ENCODE measurements at regions not wholly inside any gene's neighbourhood (a gene's known extent, or its start where the extent isn't known, plus 50 kb on each side); places are given as distances from the start of the nearest gene placed in this dataset.

- DNase-seq (ENCODE audit: low spot score), result no peak
These were observed 61.9 kb upstream of the PTPRZ1 start for GRCh38 chr7:121810831-121811672.

DNA sequence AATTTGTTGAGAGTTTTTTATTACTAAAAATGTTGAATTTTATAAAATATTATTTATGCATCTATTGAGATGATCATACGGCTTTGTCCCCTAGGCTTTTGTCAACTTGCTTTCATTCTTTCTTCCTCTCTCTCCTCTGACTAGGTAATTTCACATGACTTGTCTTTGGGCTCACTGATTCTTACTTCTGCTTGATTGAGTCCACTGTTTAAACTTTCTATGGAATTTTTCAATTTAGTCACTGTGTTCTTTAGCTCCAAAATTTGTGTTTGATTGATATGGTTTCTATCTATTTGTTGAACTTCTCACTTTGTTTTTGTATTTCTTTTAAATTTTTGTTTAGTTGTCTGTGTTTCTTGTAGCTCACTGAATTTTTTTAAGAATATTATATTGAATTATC is 65.9 kb upstream of the PTPRZ1 start:
- DNase-seq (ENCODE audit: low spot score), result no peak

- peak; percentile 35 for DNase-seq (ENCODE audit: low spot score)
These were observed 69.9 kb upstream of the PTPRZ1 start for GRCh38 chr7:121803039-121803438.

DNA sequence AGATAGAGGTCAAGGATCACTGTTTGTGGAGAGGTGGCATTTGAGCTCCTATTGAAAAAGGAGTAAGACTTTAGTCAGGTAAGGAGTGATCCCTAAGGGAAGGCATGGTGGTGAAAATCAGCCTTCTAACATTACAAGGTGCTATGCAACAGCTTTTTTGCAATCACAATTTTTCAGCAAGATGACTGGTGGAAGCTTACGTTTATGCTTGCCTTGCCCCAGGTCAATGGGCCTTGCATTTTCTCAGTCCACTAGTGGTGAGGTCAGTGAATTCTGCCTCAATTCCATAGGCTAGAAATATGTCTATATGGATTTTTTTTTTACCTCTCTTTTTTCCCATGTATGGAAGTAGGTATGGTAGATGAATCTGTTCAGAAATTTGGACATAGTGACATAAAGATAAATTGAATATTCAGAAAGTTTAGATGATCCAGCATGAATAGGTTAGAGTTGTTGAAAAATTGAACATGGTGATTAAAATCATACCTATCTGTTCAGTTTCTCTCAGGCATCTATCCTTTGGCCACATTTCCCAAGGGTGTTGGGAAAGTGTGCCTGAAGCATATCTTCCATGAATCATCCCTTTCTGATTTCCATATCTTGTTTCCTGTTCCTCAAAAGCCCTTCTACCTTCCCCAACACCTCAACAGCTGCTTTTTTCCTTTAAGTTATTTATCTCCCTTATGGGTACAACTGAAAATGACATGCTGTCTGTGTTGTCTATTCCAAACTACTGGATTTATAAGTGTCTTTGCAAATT is 71.9 kb upstream of the PTPRZ1 start:
- no peak for DNase-seq (ENCODE audit: low spot score)

GRCh38 chr7:121798896-121799295 is 74.1 kb upstream of the PTPRZ1 start:
- peak; percentile 7 for DNase-seq (ENCODE audit: low spot score)

GRCh38 chr7:121798453-121798840 is 74.5 kb upstream of the PTPRZ1 start:
- DNase-seq (ENCODE audit: low spot score), result no peak

- DNase-seq (ENCODE audit: low spot score), result peak; percentile 81
These were observed 75.1 kb upstream of the PTPRZ1 start for GRCh38 chr7:121797657-121798452.

- no peak for DNase-seq (ENCODE audit: low spot score)
These were observed 75.9 kb upstream of the PTPRZ1 start for GRCh38 chr7:121796936-121797656.

DNA sequence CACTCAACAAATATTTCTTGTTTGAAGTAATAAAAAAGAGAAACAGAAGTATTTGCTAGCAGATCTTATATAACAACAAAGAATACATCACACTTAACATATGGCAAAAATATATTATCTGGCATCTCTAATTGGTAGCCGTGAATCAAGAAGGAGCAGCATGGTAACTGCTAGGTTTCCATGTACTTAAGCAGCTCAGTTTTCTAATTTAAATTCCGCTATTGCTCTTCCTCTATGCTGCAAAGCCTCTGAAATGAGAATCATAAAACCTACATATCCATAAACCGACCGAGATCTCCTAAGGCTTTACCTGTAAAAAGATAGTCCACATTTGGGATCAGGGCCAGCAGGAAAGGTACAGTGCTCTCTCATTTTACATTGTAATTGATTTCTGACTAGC is 76.6 kb upstream of the PTPRZ1 start:
- DNase-seq (ENCODE audit: low spot score), result no peak

DNA sequence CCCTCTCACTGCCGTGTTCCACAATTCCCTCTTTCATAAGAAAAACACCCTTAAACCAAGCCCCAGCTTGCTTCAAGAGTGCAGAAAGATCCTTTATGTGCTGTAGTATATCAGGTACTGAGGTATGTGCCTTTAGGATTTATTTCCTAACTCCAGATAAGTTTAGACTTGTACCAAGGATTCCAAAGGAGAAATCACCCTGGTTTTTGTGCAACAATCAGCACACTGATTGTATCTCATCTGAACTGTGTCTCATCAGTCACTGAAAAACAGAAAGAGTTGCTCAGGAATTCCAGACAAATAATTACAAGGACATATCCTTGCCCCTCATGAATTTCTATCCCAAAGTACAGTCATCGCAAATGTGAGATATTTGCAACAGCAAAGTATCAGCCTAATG is 77.2 kb upstream of the PTPRZ1 start:
- DNase-seq (ENCODE audit: low spot score), result no peak

GRCh38 chr7:121793716-121794115 is 79.2 kb upstream of the PTPRZ1 start:
- no peak for DNase-seq (ENCODE audit: low spot score)

- no peak for DNase-seq (ENCODE audit: low spot score)
These were observed 95.3 kb upstream of the PTPRZ1 start for GRCh38 chr7:121777672-121778071.

DNA sequence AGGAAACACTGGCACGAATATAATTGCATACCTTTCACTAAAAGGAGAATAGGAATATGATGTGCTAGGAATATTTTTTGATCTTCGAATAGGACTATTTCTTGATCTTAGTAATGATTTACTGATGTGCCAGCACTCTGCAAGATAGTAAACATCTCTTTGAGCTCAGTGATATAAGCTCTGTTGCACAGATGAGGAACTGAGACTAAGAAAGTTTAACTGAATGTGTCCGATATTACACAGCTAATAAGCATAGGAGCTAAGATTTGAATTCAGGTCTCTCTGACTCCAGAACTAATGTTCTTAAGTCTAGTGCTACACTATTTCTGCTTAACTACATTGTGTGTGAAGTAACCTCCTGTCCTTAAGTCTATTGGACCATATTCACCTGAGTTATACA is 98.4 kb upstream of the PTPRZ1 start:
- DNase-seq (ENCODE audit: low spot score), result no peak

- no peak for DNase-seq (ENCODE audit: low spot score)
These were observed 106.3 kb upstream of the PTPRZ1 start for GRCh38 chr7:121766676-121767075.

GRCh38 chr7:121761399-121761798 is 111.6 kb upstream of the PTPRZ1 start:
- peak; percentile 9 for DNase-seq (ENCODE audit: low spot score)

DNA sequence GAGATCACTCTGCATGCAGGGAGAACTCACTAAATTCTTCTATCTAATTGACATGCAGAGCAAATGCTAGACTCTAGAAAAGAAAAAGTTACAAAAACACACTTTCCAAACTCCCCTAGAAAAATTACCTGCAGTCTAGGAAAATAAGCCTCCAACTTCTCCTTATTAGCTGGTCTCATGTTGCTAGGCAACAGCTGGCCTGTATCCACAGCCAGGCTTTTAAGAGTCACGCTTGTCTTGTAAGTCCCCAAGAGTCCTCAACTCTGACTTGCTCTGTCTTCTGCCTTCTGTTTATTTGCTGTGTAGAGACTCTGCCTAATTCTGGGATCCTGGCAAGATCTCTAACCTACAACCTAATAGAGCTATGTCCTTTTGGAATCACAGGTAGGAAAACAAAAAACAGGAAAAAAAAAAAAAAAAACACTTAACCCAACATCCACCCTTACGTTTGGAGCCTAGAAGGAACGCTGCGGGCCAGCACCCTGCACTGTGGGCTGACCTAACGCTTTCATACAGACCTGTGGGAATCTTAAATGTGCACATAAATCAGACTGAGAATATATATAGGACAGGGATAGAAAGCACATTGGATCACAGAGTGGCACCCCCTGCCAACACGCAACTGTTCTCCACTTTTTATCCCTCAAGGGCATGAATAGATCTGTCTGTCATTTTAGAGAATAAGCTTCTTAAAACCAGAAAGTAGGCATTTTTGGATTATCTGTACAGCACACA is 117.0 kb upstream of the PTPRZ1 start:
- DNase-seq (ENCODE audit: low spot score), result no peak

DNA sequence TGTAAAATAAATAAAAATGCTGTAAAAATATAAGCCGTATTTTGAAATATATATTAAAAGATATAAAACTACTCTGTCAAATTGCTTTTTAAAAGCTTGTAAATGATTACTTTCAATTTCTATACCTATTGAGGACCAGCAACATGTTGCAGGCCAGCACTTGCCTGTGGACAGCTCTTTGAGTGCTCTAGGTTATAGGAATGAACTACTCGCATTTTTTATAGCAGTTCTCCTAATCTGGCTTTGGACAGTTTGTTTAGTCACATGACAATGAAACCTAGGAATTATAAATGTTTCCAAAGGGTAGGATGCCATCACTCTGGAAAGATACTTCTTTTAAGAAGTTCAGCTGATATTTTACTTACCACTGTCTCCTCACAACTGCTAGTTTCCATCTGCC is 117.7 kb upstream of the PTPRZ1 start:
- no peak for DNase-seq (ENCODE audit: low spot score)

DNA sequence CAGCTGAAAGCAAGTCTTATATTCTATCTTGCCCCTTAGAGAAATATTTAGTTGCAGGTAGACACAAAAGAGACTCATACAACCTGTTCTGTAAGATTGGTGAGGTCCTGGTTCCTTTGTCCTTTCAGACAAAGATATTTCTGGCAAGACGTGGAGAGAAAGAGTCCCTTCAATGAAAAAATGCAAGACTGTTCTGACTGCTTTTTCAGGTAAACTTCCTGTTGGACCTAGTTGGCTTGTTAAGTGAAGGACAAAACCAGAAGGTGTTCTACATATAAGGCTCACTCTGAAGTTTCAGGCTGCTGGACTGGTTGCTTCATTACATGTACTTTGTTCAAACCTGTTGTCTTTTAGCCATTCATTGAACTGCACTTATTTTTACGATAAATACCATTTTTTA is 119.0 kb upstream of the PTPRZ1 start:
- no peak for DNase-seq (ENCODE audit: low spot score)

- peak; percentile 27 for DNase-seq (ENCODE audit: low spot score)
These were observed 120.3 kb upstream of the PTPRZ1 start for GRCh38 chr7:121752706-121753105.

DNA sequence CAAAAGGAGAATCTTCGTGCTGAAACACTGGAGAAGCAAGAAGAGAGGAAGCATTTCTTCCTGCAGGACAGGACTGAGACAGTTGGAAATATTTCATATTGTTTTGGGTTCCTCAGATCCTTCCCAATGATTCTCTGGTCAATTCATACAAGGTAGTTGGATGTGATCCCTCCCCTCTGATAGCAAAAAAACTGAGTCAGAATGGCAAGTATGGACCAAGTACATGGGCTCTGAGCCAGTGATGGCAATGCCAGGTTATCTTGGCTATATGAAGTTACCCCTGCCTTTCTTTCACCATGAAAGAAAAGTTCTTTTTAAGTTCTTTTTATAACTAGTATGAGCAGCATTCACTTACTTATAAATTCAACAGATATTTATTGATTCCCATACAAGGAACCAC is 124.4 kb upstream of the PTPRZ1 start:
- no peak for DNase-seq (ENCODE audit: low spot score)

GRCh38 chr7:121745856-121746255 is 127.1 kb upstream of the PTPRZ1 start:
- DNase-seq (ENCODE audit: low spot score), result no peak

All from kidney tubule cell (primary cell).